ENCODE measurements at regions not wholly inside any gene's neighbourhood (a gene's known extent, or its start where the extent isn't known, plus 50 kb on each side); places are given as distances from the start of the nearest gene placed in this dataset.

DNA sequence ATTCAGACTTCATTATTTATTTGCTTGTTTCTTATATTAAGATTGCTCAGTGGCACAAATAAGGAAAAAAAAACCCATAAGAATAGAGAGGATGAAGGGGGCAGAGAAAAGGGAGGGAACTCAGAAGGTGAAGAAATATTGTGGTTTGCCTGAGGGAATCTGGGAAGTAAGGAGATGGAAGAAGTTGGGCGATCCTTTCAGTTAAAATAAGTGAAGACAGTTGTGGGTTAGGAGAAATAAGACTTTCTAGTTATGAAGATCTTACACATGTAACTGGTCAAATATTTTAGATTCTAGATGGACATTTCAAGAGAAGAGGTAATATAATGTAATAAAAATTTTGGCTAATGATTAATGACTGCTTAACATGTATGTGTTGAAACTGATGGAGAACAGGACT lies 138.7 kb upstream of the LIMCH1 start:
- no peaks in the 10 kb centered on the region for H3K36me3 ChIP-seq
- peaks cover 52% of the 10 kb centered on the region for H3K4me1 ChIP-seq
- intact Hi-C loops (cut with micrococcal nuclease) = no loop called here
- TF ChIP-seq, protein P1, sequence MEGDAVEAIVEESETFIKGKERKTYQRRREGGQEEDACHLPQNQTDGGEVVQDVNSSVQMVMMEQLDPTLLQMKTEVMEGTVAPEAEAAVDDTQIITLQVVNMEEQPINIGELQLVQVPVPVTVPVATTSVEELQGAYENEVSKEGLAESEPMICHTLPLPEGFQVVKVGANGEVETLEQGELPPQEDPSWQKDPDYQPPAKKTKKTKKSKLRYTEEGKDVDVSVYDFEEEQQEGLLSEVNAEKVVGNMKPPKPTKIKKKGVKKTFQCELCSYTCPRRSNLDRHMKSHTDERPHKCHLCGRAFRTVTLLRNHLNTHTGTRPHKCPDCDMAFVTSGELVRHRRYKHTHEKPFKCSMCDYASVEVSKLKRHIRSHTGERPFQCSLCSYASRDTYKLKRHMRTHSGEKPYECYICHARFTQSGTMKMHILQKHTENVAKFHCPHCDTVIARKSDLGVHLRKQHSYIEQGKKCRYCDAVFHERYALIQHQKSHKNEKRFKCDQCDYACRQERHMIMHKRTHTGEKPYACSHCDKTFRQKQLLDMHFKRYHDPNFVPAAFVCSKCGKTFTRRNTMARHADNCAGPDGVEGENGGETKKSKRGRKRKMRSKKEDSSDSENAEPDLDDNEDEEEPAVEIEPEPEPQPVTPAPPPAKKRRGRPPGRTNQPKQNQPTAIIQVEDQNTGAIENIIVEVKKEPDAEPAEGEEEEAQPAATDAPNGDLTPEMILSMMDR (IDR thresholded peaks at IDR 0.05; ENCODE audit: borderline replicate concordance) = no peak
- no peaks in the 10 kb centered on the region for H3K27me3 ChIP-seq (ENCODE audit: low read depth)
- no peak overlapping the region for H3K4me3 ChIP-seq
- no peak overlapping the region for H3K27ac ChIP-seq (replicated peaks)
- DNase-seq = no peak
- no peaks in the 10 kb centered on the region for H3K9me3 ChIP-seq (replicated peaks)

DNA sequence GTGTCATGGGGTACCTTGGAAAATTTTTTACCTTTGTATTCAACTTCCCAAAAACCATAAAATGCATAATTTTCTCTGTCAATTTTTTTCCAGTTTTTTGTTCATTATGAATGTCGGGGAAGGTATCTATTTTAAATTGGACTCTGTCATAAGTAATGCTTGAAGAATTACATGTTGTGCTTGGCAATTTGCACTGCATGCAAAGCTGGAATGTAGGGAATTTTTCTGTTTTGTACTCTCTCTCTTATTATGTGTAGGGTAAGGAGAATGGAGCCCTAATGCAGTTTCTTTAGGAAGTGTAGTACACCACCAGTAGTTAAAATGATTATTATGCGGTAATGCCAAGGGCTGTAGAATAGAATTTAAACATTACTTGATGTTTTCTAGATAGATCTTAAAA lies 137.7 kb upstream of the LIMCH1 start:
- H3K27me3 ChIP-seq (ENCODE audit: low read depth) = no peaks in the 10 kb centered on the region
- H3K36me3 ChIP-seq = no peaks in the 10 kb centered on the region
- no peak for DNase-seq
- H3K4me3 ChIP-seq = no peak overlapping the region
- H3K4me1 ChIP-seq = peaks cover 44% of the 10 kb centered on the region
- intact Hi-C loops (cut with micrococcal nuclease) = no loop called here
- no peak overlapping the region for H3K27ac ChIP-seq (replicated peaks)
- no peaks in the 10 kb centered on the region for H3K9me3 ChIP-seq (replicated peaks)
- TF ChIP-seq, protein P1 (IDR thresholded peaks at IDR 0.05; ENCODE audit: borderline replicate concordance) = no peak

DNA sequence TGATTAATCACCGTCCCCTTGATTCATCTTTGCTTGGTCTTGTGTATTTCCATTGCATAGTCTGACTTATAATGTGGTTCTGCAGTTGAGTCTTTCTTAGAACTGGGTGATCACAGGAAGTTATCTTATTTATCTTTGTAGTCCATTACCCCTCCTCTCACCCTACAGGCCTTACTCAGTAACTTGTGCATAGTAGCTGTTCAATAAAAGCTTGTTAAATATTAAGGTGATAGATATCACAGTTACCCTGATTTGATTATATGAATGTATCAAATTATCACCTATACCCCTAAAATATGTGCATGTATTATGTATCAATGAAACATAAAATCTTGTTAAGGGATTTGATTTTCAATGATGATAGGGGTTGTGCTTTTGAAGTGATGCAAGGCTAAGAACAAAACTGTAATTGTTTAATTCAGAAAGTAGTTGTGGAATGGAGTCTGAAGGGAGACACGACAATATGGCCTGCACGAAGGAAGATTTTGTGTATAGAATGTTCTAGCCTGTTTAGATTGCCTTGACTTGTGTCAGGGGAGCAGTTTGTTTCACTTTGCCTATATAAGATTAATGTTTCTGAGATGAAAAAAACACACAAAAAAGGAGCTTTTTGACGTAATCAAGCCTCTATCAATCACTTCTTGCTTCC lies 132.4 kb upstream of the LIMCH1 start:
- TF ChIP-seq, protein P1 (IDR thresholded peaks at IDR 0.05; ENCODE audit: borderline replicate concordance) = no peak
- no peaks in the 10 kb centered on the region for H3K9me3 ChIP-seq (replicated peaks)
- intact Hi-C loops (cut with micrococcal nuclease) = no loop called here
- no peak for DNase-seq
- no peaks in the 10 kb centered on the region for H3K36me3 ChIP-seq
- H3K27me3 ChIP-seq (ENCODE audit: low read depth) = no peaks in the 10 kb centered on the region
- H3K4me3 ChIP-seq = no peak overlapping the region
- H3K4me1 ChIP-seq = peaks cover 45% of the 10 kb centered on the region
- H3K27ac ChIP-seq (replicated peaks) = no peak overlapping the region

DNA sequence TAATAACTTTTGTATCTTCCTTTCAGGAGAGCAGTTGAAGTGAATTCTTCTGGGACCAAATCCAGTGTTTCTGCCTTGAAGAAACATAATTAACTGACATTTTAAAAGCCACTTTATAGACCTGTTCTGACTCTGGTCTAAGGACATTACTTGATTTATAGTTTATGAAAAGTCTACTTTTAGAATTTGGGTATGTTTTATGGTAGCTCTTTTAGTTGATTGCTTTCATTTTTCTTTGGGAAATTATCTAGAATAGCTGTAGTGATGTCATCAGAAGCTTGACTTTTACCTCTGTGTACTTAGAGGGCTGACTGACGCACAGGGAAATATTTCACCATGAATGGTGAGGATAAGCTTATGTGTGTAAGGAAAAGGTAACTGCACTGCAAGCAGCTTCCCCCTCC lies 131.8 kb upstream of the LIMCH1 start:
- Histone ChIP-seq H3K4me3 (no peak overlapping the region), H3K27me3 (ENCODE audit: low read depth) (no peaks in the 10 kb centered on the region), H3K27ac (replicated peaks) (no peak overlapping the region), H3K9me3 (replicated peaks) (no peaks in the 10 kb centered on the region), H3K36me3 (no peaks in the 10 kb centered on the region), H3K4me1 (peaks cover 45% of the 10 kb centered on the region)
- TF ChIP-seq, protein P1 (IDR thresholded peaks at IDR 0.05; ENCODE audit: borderline replicate concordance) = no peak
- intact Hi-C loops (cut with micrococcal nuclease) = no loop called here
- no peak for DNase-seq

DNA sequence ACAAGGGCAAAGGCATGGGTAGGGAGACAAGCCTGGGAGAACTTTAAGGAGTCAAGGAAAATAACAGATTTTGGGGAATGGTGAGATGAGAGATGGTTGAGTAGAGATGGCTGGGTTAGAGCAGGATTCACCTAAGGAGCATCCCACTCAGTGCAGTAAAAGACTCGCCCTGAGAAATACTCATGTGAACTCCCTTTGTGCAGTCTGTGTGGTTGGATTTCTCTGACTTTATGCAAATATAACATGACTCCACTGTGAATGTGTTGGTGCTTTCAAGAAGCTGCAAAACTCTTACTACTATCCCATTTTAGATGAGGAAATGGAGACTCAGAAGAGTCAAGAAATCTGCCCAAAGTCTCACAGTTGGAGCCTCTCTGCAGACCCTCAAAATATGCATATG lies 129.8 kb upstream of the LIMCH1 start:
- intact Hi-C loops (cut with micrococcal nuclease) = no loop called here
- H3K27me3 ChIP-seq (ENCODE audit: low read depth) = no peaks in the 10 kb centered on the region
- TF ChIP-seq, protein P1 (IDR thresholded peaks at IDR 0.05; ENCODE audit: borderline replicate concordance) = no peak

More for the DNA sequence above, 129.8 kb upstream of the LIMCH1 start:
- Histone ChIP-seq H3K27ac (replicated peaks) (no peak overlapping the region), H3K9me3 (replicated peaks) (no peaks in the 10 kb centered on the region), H3K4me1 (peaks cover 63% of the 10 kb centered on the region), H3K36me3 (no peaks in the 10 kb centered on the region), H3K4me3 (no peak overlapping the region)
- DNase-seq = no peak

Data from left ventricle myocardium inferior (tissue), 1 donor.